COLO668 (cell line): ENCODE measurements at regions not wholly inside any gene's neighbourhood (a gene's known extent, or its start where the extent isn't known, plus 50 kb on each side); places are given as distances from the start of the nearest gene placed in this dataset.
"Not testable (repeated sequence)": the region's sequence is repeated elsewhere in the genome, so short reads cannot be mapped to it uniquely, and the experiment has no call there.

ENCODE experiments used
- DNase-seq: peaks from one replicate; lab custom pipeline; 2025; ENCODE audit not compliant: unreplicated experiment; lab: John Stamatoyannopoulos, UW

DNA sequence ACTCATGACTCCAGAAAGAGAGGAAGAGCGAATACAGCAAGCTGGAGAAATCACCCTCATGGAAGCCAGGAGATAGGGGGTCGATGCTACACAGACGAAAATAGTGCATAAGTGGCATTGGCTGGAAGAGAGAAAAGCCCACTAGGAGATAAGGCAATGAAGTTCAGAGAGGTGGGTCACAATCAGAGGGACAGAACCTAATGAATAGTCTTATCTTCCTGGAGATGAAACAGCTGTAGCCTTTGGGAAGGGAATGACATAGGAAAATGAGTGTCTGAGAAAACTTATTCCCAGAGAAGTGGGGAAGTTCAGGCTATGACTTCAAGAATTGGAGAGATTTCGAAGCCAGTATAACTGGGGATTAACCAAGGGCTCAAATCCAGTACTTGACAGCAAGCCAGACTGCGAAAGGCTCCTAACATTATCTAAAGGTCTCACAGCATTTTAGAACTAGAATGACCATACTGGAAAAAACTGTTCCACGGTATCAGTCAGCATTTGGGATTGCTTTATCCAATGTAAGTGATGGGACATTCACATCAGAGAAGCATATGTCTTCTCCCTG lies 211.1 kb downstream of the ZNF365 start:
- no peak for DNase-seq

DNA sequence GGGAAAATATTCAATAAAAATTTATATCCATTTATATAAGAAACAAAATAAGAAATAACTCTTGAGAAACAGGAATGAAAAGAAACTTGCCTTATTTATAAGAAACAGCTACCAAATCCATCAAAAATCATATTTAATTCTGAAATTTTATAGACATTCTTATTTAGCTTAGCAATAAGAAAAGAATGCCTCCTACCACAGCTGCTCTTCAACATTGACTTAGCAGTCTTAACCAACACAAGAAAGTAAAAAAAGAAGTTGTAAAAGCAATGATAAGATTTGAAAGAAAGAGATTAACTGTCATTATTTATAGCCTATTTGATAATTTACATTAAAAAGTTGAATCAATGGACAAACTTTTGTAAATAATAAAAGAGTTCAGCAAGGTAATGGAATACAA lies 212.8 kb downstream of the ZNF365 start:
- DNase-seq = no peak

DNA sequence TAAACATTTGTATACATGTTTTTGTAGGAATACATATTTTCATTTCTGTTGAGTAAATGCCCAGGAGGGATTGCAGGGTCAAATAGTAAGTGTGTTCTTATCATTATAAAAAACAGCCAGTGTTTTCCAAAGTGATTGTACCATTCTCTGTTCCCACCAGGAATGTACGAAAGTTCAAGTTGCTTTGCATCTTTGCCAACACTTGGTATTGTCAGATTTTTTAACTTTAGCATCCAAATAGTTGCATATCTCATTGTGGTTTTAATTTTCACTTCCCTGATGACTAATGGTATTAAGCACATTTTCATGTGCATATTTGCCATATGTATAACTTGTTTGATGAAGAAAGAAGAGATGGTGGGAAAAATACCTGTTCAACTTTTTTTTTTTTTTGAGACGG lies 213.9 kb downstream of the ZNF365 start:
- DNase-seq = no peak

DNA sequence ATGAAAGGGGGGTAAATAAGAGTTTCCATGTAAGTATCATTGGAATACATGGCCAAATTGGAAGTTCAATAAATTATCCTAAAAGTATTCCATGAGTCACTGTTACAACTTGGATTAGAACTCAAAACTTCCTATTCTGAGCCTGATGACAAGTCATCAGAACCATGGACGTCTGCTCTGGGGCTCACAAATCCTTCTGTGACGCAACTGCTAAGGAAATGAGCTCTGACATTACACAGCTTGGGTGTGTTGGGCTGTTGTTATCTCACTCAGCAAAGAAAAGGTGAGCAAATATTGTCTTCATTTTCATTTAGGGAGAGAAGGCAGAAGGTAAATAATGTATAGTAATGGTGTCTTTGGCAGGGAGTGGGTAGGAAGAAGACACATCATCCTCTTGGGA lies 214.8 kb upstream of the ADO start:
- no peak for DNase-seq

DNA sequence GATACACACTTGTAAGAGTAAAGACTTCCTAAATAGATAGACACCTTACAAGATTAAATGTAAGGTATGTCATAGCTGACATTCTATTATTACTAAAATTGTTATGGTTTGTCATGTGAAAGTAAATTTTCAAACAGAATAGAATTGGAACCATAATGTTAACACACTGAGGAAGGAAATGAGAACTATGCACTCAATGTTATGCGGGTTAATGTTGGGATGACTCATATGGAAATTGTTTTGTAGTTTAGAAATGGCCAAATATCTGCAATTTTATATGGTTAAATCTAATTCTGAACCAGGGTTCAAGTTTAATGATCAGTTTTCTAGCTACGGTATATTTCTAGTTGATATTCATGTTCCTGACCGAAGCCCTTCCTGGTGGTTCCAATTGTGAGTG lies 214.2 kb upstream of the ADO start:
- DNase-seq = no peak

DNA sequence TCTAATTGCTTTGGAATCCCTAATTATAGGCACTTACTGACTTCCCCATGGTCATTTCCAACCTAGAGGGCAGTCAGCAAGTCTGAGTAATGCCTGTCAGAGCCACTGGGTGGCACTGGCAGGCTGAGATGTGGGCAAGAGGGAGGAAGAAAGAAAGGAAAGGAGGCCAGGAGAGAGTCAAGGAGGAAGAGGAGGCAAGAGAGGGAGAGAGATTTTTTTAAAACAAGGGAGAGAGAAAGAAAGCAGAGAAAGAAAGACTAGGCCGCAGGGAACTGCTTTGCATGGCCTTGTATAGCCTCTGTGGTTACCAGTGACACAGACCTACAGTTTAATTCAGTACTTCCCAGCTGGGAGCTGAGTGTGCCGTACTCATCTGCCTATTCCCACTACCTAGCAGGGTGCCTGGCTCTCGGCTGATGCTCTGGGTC lies 210.4 kb upstream of the ADO start:
- DNase-seq = peak; percentile 16

DNA sequence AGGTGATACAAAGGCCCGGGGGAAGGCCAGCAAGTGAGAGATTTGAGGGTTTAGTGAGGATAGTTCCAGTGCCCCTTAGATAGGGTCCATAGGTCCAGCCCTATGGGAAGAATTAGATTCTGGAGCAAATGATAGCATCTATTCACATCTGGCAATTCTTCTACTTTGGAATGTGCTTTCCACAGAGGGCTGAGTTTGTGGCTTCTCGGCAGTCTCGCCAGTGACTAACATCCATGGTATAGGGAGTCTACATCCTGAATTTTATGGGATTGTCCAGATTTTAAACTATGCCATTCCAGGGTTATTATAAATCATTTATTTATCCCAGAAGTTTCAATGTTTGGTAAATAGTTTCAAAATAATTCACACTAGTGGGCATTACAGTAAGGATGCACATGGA lies 207.3 kb upstream of the ADO start:
- no peak for DNase-seq

DNA sequence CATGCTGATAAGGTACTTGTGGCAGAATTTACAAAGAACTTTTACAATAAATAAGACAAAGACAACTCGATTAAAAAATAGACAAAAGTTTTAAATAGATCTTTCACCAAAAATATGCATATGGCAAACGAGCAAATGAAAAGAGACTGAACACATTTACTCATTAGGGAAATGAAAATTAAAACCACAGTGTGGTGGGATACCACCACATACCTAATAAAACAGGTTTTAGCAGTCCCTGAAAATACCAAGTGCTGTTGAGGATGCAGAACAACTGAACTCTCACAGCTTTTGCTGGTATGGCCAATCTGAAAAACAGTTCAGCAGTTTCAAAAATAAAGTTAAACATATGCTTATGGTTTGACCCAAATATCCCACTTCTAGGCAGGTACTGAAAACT lies 205.4 kb upstream of the ADO start:
- no peak for DNase-seq

DNA sequence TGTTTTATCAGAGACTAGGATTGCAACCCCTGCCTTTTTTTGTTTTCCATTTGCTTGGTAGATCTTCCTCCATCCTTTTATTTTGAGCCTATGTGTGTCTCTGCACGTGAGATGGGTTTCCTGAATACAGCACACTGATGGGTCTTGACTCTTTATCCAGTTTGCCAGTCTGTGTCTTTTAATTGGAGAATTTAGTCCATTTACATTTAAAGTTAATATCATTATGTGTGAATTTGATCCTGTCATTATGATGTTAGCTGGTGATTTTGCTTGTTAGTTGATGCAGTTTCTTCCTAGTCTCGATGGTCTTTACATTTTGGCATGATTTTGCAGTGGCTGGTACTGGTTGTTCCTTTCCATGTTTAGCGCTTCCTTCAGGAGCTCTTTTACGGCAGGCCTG lies 198.0 kb upstream of the ADO start:
- DNase-seq = not testable (repeated sequence)

DNA sequence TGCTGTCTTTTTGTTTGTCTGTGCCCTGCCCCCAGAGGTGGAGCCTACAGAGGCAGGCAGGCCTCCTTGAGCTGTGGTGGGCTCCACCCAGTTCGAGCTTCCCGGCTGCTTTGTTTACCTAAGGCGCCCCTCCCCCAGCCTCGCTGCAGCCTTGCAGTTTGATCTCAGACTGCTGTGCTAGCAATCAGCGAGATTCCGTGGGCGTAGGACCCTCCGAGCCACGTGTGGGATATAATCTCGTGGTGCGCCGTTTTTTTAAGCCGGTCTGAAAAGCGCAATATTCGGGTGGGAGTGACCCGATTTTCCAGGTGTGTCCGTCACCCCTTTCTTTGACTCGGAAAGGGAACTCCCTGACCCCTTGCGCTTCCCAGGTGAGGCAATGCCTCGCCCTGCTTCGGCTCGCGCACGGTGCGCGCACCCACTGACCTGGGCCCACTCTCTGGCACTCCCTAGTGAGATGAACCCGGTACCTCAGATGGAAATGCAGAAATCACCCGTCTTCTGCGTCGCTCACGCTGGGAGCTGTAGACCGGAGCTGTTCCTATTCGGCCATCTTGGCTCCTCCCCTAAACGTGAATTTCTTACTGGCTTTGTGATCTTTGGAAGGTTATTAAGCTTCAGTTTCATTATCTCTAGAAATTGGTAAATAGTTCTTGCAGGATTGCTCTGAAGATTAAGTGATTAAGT lies 196.2 kb upstream of the ADO start:
- not testable (repeated sequence) for DNase-seq

DNA sequence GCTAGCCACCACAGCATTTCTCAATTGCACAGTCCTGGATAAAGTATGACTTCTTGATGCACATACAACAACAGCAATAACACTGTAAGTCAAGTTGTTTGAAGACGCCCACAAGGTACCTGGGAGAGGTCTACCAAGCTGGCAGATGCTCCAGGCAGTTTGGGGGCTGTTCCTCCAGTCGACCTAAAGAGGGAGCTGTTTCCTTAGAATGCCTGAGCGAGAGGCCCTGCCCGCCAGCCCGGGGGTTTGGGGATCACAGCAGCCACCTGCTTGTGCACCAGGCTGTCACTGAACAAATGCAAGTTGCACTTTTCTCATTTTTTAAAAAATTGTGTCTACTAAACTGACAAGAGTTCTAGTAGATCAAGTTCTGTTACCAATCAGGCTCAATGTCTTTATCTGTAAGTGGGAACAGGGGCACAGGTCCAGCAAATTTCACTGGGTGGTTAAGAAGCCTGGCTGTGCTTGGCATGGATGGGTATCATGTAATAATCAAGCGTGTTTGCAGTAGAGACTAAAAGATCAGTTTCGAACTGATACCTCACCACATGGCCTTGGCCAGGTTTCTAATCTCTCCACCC lies 193.8 kb upstream of the ADO start:
- DNase-seq = peak; percentile 33

DNA sequence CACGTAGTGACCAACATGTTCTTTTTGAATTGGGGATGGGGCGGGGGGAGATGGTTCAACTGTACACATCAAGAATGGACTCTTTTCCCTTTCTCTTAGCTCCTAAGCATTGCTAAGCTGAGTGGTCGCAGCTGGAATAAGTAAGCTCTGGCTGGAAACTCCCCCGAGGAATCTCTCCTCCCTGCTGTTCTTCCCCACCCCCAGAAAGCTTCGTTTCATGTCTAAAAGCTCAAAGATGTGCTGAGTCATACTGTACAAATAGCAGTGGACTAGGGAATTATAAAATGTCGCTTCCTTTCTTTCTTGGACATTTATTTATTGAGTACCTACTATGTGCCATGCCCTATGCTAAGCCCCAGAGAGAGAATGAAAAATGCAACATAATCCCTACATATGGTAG lies 191.1 kb upstream of the ADO start:
- DNase-seq = no peak

DNA sequence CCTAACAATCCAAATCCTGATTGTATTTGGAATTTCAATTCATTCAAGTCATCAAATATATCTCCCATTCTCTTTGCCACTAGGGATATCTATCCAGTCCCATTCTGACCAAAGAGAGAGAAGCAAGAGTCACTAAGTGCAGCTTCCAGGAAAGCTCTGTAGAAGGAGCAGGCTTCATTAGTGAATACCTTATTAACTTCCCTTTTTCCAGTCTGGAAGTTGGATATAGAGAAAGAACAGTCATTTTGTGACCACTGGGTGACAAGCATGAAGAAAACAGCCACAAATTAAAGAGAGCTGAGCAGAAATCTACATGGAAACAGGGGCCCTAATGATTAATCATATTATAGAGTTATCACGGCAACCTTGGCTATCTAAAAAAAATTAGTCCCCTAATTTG lies 190.7 kb upstream of the ADO start:
- no peak for DNase-seq

DNA sequence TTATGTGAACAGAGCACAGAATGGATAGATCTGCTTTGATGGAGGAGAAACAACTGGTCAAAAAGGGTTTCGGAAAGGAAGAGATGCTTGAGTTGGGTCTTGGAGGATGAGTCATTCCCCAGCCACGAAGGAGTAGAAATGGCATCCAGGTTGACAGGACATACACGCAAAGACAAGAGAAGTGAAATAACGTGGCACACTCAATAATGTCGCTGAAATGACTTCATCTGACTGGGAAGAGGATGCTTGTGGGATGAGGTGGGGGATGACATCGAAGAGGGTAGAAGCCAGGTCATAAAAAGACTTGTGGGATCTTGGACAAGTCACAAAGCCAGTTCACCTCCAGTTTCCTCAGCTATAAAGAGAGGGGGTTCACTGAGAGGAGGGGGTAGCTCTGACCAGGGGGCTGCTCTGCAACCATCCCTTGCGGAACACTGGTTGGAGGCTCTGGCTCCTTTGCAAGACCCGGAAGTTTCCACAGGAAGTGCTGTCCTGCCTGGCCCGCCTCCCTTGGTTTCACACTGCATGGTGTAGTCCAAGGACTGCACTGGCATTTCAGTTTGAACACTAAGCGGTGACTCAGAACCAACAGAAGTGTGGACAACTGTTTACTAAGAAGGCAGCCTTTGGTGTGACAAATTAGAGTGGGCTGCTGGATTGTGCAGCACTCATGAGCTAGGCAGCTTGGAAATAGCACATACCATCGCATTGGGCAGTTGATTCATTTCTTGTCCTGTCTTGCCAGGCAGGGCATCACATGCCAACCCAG lies 189.9 kb upstream of the ADO start:
- DNase-seq = no peak

DNA sequence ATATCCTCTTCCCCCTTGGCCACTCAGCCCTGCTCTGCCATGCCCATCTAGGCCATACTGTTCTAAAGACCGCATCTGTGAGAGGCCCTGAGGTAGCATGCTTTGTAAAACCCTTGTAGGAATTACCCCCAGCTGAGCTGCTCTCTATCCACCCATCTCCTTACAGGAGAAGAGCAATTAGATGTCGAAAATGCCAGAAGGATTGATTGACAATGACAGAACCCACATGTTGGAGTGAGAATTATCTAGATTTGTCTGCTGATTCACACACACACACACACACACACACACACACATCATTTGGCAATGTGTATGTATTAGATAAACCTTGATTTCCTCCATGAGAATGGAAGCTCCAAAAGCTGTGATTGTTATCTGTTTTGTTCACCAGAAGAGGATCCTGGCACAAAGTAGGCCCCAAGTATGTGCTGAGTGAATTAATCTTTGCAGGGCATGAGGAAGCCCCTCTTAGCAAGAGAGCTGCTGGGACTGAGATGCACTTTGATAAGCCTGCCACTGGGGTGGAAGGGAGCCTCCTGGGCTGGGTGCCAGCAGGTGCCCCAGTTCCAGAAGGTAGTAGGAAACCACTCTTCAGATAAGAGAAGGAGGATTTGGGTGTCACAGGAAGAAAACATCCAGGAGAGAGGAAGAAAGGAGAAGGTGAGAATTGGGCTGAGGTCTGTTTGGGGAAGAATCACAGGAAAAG lies 187.5 kb upstream of the ADO start:
- no peak for DNase-seq

DNA sequence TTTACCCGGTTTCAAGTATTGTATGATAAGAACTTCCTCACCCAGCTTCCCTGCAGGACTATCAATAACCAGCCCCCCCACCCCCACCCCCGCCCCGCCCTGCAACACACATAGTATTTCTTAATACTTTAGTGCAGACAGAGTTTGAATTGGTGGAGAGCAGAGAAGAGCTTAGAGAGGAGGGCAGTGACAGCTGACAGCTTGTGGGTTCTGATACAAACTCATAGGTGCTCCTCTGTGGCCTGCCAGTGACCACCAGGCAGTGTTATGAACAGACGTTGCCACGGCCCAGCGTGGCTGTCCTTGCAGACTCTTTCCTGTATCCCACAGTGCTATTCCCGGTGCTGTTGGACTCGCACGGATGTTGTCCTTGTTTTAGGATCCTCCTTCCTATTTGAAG lies 186.9 kb upstream of the ADO start:
- DNase-seq = no peak

DNA sequence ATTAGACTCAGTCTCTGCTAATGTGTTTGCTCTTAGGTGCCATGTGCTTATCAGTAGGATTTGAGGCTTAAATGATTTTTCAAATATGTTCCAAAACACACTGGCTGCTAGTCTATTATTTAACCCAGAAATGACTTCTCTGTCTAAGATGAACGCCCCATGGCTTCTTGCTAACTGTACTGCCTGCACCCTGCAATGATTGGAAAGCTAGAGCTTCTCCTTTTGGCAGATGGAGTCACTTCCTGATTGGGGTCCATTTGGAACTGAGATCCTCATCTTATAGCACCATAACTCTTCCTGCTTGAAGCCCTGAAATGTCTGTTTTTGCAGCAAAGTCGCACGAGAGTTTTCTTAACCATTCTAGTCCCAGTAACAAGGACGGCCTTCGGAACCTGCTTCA lies 186.5 kb upstream of the ADO start:
- no peak for DNase-seq

DNA sequence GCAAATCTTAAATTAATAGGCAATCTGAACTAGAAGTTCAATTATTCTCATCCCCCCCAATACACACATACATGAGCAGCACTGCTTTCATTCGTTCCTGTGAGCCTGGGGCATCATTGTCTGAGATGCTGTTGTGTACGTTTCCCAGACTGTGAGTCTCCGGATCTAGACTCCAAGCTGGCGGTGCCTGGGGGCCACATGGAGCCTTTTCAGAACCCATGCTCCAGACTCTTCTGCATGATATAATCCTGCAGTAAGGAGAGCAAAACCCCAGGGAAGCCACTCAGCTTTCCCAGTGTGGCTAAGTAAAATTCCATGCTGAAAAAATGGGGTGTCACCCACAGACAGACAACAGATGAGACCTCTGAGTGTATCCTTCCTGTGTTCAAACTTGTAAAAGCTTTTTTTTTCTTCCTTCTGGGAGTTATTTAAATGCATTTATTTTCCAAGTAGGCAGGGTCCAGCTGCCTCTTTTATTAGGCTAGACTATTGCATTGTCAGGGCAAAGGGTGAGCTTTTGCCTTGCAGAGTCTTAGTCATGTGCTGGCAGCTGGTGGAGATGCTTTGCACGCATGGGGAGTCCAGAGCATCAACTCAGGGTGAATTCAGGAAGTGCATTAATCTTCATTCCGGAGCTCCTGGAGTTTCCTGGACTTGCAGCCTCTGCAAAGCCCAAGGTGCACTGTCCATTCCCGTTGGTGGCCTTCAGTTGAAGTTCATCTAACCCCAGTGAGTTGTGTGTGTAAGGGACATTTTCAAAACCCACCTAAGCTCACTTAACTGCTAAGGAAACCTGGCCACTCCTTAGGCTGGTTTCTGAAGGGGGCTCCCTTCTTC lies 185.7 kb upstream of the ADO start:
- no peak for DNase-seq

DNA sequence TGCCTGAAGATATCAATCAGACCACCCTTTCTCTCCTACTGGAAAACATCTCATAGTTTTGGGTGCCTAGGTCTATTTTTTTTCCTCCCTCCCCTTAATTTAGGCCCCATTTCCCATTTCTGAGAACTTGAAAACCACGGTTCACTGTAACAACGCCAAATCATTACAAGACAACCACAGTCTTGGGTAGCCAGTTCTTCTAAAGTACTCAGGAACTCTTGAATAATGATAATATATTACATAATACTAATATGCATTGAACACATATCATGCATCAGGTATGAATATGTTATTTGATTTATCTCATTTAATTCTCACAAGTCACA lies 185.1 kb upstream of the ADO start:
- DNase-seq = no peak

DNA sequence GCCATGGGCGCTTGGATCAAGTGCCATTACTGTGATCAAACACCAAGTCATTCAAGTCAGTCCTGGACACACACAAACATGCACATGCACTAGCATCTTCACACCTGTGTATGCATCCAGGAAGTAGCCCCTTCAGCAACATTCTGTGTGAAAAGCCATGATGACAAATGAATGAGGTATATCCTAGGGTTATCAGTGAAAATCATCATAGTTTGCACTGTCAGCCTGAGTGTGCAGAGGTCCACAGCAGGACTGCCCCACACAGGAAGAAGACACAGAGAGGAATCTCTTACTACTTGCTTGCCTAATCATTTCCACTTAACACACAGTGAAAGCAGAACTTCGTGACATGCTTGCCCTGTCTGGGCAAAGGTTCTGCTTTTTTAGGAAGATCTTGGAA lies 184.0 kb upstream of the ADO start:
- no peak for DNase-seq

DNA sequence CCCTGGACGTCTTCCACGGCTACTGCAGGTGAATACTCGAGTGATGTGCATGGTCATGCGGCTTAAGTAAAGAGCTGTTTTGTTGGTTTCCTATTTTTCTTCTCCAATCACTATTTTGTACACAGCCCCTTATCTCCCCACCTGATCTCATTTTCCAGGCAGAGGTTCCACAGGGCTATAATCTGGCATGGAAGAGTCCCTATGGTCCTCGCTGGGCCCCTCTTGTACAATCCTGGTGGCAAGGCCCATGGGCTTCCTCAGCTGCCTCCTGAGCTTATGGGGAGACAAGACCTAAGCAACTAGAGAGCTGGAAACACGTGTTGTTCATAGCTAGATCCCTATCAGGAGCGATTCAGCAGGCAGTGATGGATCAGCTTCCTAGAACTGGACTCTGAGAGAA lies 181.3 kb upstream of the ADO start:
- DNase-seq = no peak
